ENCODE measurements at regions not wholly inside any gene's neighbourhood (a gene's known extent, or its start where the extent isn't known, plus 50 kb on each side); places are given as distances from the start of the nearest gene placed in this dataset.

GRCh38 chr5:68628082-68628814 lies 412.7 kb downstream of the PIK3R1 start (continued):
- TF ChIP-seq ZBTB11 (tag by site-specific recombination; conservative IDR thresholded peaks at IDR 0.05; ENCODE audit: low read depth) (no peak), ZNF830 (tag by site-specific recombination; IDR thresholded peaks at IDR 0.05; ENCODE audit: low read depth) (no peak), BCL11A (tag by site-specific recombination; IDR thresholded peaks at IDR 0.05; ENCODE audit: low read depth) (no peak), ZNF175 (tag by site-specific recombination; IDR thresholded peaks at IDR 0.05) (no peak), ZNF248 (tag by site-specific recombination; IDR thresholded peaks at IDR 0.05) (no peak), ZNF544 (tag by site-specific recombination; IDR thresholded peaks at IDR 0.05) (no peak), ZNF561 (tag by site-specific recombination; IDR thresholded peaks at IDR 0.05; ENCODE audit: borderline replicate concordance) (no peak), ZNF776 (tag by site-specific recombination; IDR thresholded peaks at IDR 0.05; ENCODE audit: borderline replicate concordance) (no peak)
- TF ChIP-seq, protein P1, sequence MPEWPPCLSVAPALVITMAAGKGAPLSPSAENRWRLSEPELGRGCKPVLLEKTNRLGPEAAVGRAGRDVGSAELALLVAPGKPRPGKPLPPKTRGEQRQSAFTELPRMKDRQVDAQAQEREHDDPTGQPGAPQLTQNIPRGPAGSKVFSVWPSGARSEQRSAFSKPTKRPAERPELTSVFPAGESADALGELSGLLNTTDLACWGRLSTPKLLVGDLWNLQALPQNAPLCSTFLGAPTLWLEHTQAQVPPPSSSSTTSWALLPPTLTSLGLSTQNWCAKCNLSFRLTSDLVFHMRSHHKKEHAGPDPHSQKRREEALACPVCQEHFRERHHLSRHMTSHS (tag by site-specific recombination; IDR thresholded peaks at IDR 0.05), result no peak
- TF ChIP-seq, protein P2, sequence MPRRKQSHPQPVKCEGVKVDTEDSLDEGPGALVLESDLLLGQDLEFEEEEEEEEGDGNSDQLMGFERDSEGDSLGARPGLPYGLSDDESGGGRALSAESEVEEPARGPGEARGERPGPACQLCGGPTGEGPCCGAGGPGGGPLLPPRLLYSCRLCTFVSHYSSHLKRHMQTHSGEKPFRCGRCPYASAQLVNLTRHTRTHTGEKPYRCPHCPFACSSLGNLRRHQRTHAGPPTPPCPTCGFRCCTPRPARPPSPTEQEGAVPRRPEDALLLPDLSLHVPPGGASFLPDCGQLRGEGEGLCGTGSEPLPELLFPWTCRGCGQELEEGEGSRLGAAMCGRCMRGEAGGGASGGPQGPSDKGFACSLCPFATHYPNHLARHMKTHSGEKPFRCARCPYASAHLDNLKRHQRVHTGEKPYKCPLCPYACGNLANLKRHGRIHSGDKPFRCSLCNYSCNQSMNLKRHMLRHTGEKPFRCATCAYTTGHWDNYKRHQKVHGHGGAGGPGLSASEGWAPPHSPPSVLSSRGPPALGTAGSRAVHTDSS (tag by site-specific recombination; IDR thresholded peaks at IDR 0.05), result no peak

- H3K27ac ChIP-seq (ENCODE audit: extremely low read depth, low read depth, low read length), result no peak overlapping the region
- H3K9me3 ChIP-seq (ENCODE audit: control insufficient read depth, insufficient read depth, low read depth, low read length), result no peaks in the 10 kb centered on the region
- POLR2A ChIA-PET, result no interaction called here
- H3K36me3 ChIP-seq (ENCODE audit: control insufficient read depth in 2 of 2, insufficient read depth in 1 of 2, low read length in 2 of 2), result no peaks in the 10 kb centered on the region
- no peak overlapping the region for H3K4me3 ChIP-seq (ENCODE audit: low read depth, low read length)
- H3K4me1 ChIP-seq (ENCODE audit: control insufficient read depth, insufficient read depth, low read length), result no peaks in the 10 kb centered on the region
- TF ChIP-seq EGR2 (tag by site-specific recombination; IDR thresholded peaks at IDR 0.05; ENCODE audit: low read depth), result no peak
- no peak for TF ChIP-seq HOXC10 (CRISPR knock-in tag; IDR thresholded peaks at IDR 0.05)
- TF ChIP-seq ZBTB6 (tag by site-specific recombination; IDR thresholded peaks at IDR 0.05), result no peak
- TF ChIP-seq YY1 (tag by site-specific recombination; IDR thresholded peaks at IDR 0.05), result no peak
- TF ChIP-seq ZNF37A (tag by site-specific recombination; IDR thresholded peaks at IDR 0.05), result no peak
- CTCF ChIA-PET, result no interaction called here
These were observed 414.8 kb downstream of the PIK3R1 start for GRCh38 chr5:68630354-68630753.

- Histone ChIP-seq H3K4me1 (ENCODE audit: control insufficient read depth, insufficient read depth, low read length) (no peaks in the 10 kb centered on the region), H3K9me3 (ENCODE audit: control insufficient read depth, insufficient read depth, low read depth, low read length) (no peaks in the 10 kb centered on the region), H3K4me3 (ENCODE audit: low read depth, low read length) (no peak overlapping the region), H3K36me3 (ENCODE audit: control insufficient read depth in 2 of 2, insufficient read depth in 1 of 2, low read length in 2 of 2) (no peaks in the 10 kb centered on the region), H3K27ac (ENCODE audit: extremely low read depth, low read depth, low read length) (no peak overlapping the region)
- TF ChIP-seq ZNF211 (tag by site-specific recombination; IDR thresholded peaks at IDR 0.05; ENCODE audit: low read depth) (no peak), ZNF529 (tag by site-specific recombination; IDR thresholded peaks at IDR 0.05; ENCODE audit: insufficient replicate concordance) (no peak)
- ChIA-PET CTCF (no interaction called here), POLR2A (no interaction called here)
These were observed 416.3 kb downstream of the PIK3R1 start for GRCh38 chr5:68631884-68632283.
